ENCODE measurements at regions not wholly inside any gene's neighbourhood (a gene's known extent, or its start where the extent isn't known, plus 50 kb on each side); places are given as distances from the start of the nearest gene placed in this dataset.

- TF ChIP-seq EZH2 (IDR thresholded peaks at IDR 0.05; ENCODE audit: borderline replicate concordance, insufficient read depth, low read depth, low read length, poor library complexity, severe bottlenecking) (no peak), CTCF (IDR thresholded peaks at IDR 0.05) (no peak)
Measured at GRCh38 chr3:182524711-182525401, 268.4 kb upstream of the ATP11B start.
